Spinal cord (tissue), 9 donors: ENCODE measurements at regions not wholly inside any gene's neighbourhood (a gene's known extent, or its start where the extent isn't known, plus 50 kb on each side); places are given as distances from the start of the nearest gene placed in this dataset.
A peak's percentile ranks its signal among the peaks of the same experiment; 100 is the strongest.

ENCODE experiments used
- DNase-seq, 6 donors: peaks; one replicate each; pipeline versions ENCODE4 v3.0.0 to v3.0.0-alpha.2; 2013 to 2015; ENCODE audit warnings: low spot score in 6 of 6, low read depth in 4 of 6
- H3K27ac ChIP-seq: one replicate; pipeline ENCODE4 v1.5.1; 2013; ENCODE audit warnings: low read depth, low read length, control low read depth
- H3K27me3 ChIP-seq: one replicate; pipeline ENCODE4 v1.6.1; 2013; ENCODE audit warnings: low read length; ENCODE audit not compliant: control insufficient read depth, insufficient read depth
- H3K36me3 ChIP-seq: one replicate; pipeline ENCODE4 v1.6.1; 2013; ENCODE audit warnings: low read length; ENCODE audit not compliant: control insufficient read depth, insufficient read depth
- H3K4me1 ChIP-seq: one replicate; pipeline ENCODE4 v1.6.1; 2013; ENCODE audit warnings: low read length; ENCODE audit not compliant: control insufficient read depth, insufficient read depth
- H3K4me3 ChIP-seq: one replicate; pipeline ENCODE4 v1.5.1; 2013; ENCODE audit warnings: low read depth, low read length, control low read depth
- H3K9me3 ChIP-seq: one replicate; pipeline ENCODE4 v1.6.1; 2013; ENCODE audit warnings: low read length; ENCODE audit not compliant: control insufficient read depth, insufficient read depth
- WGBS: methylation state at CpG from one replicate; pipeline ENCODE4 v1.1.5; 2013; ENCODE audit warnings: missing lambda C conversion rate; ENCODE audit not compliant: insufficient coverage; 5-methylcytosine and 5-hydroxymethylcytosine counted together
- donor health status: healthy.

- no peak for DNase-seq
- no peaks in the 10 kb centered on the region for H3K4me1 ChIP-seq
- no CpG with 5 or more reads among the region's 1 CpG for WGBS
- H3K27ac ChIP-seq = no peak overlapping the region
- H3K9me3 ChIP-seq = no peaks in the 10 kb centered on the region
- H3K4me3 ChIP-seq = no peak overlapping the region
- H3K36me3 ChIP-seq = no peaks in the 10 kb centered on the region
- H3K27me3 ChIP-seq = no peaks in the 10 kb centered on the region
These were observed 224.3 kb upstream of the ROBO2 start for GRCh38 chr3:76815561-76815960.

- Histone ChIP-seq H3K4me1 (no peaks in the 10 kb centered on the region), H3K27ac (no peak overlapping the region), H3K4me3 (no peak overlapping the region), H3K9me3 (no peaks in the 10 kb centered on the region), H3K36me3 (no peaks in the 10 kb centered on the region), H3K27me3 (no peaks in the 10 kb centered on the region)
- no peak for DNase-seq
- WGBS = no CpG with 5 or more reads among the region's 1 CpG
These were observed 219.4 kb upstream of the ROBO2 start for GRCh38 chr3:76820481-76820880.

- Histone ChIP-seq H3K36me3 (no peaks in the 10 kb centered on the region), H3K4me3 (no peak overlapping the region), H3K27ac (no peak overlapping the region), H3K27me3 (no peaks in the 10 kb centered on the region), H3K9me3 (no peaks in the 10 kb centered on the region), H3K4me1 (no peaks in the 10 kb centered on the region)
- DNase-seq = peak in 1 of 6 donors; percentile 28
- 60% methylated on average over 1 of the region's 6 CpGs for WGBS
These were observed 215.2 kb upstream of the ROBO2 start for GRCh38 chr3:76824658-76825240.

- no peaks in the 10 kb centered on the region for H3K27me3 ChIP-seq
- no peaks in the 10 kb centered on the region for H3K9me3 ChIP-seq
- H3K4me1 ChIP-seq = no peaks in the 10 kb centered on the region
- no peaks in the 10 kb centered on the region for H3K36me3 ChIP-seq
- H3K27ac ChIP-seq = no peak overlapping the region
- no peak overlapping the region for H3K4me3 ChIP-seq
- 30% methylated on average over 2 of the region's 5 CpGs for WGBS
- peak in 2 of 6 donors; percentile 3 to 43 for DNase-seq
These were observed 213.0 kb upstream of the ROBO2 start for GRCh38 chr3:76826861-76827260.

GRCh38 chr3:76827701-76828226 lies 212.1 kb upstream of the ROBO2 start:
- peak in 1 of 6 donors; percentile 25 for DNase-seq
- no peak overlapping the region for H3K4me3 ChIP-seq
- no peaks in the 10 kb centered on the region for H3K36me3 ChIP-seq
- no peaks in the 10 kb centered on the region for H3K27me3 ChIP-seq
- H3K4me1 ChIP-seq = no peaks in the 10 kb centered on the region
- H3K27ac ChIP-seq = no peak overlapping the region
- H3K9me3 ChIP-seq = no peaks in the 10 kb centered on the region
- no CpG with 5 or more reads among the region's 1 CpG for WGBS

GRCh38 chr3:76834657-76835056 lies 205.2 kb upstream of the ROBO2 start:
- no peaks in the 10 kb centered on the region for H3K9me3 ChIP-seq
- H3K27ac ChIP-seq = no peak overlapping the region
- H3K4me1 ChIP-seq = no peaks in the 10 kb centered on the region
- no peak overlapping the region for H3K4me3 ChIP-seq
- WGBS = no CpG with 5 or more reads among the region's 3 CpGs
- H3K36me3 ChIP-seq = no peaks in the 10 kb centered on the region
- H3K27me3 ChIP-seq = no peaks in the 10 kb centered on the region
- no peak for DNase-seq

- 80% methylated on average over 2 of the region's 4 CpGs for WGBS
These were observed 198.2 kb upstream of the ROBO2 start for GRCh38 chr3:76841747-76842146.

GRCh38 chr3:76842216-76842615 lies 197.7 kb upstream of the ROBO2 start:
- Histone ChIP-seq H3K36me3 (no peaks in the 10 kb centered on the region), H3K9me3 (no peaks in the 10 kb centered on the region), H3K27ac (no peak overlapping the region), H3K27me3 (no peaks in the 10 kb centered on the region), H3K4me1 (no peaks in the 10 kb centered on the region), H3K4me3 (no peak overlapping the region)
- no peak for DNase-seq
- no CpG with 5 or more reads among the region's 1 CpG for WGBS

More at GRCh38 chr3:76841747-76842146, 198.2 kb upstream of the ROBO2 start:
- H3K4me1 ChIP-seq = no peaks in the 10 kb centered on the region
- H3K27me3 ChIP-seq = no peaks in the 10 kb centered on the region
- no peaks in the 10 kb centered on the region for H3K9me3 ChIP-seq
- no peaks in the 10 kb centered on the region for H3K36me3 ChIP-seq
- H3K27ac ChIP-seq = no peak overlapping the region
- no peak overlapping the region for H3K4me3 ChIP-seq
- peak in 2 of 6 donors; percentile 42 to 81 for DNase-seq

- DNase-seq = peak in 2 of 6 donors; percentile 35 to 84
- Histone ChIP-seq H3K27ac (no peak overlapping the region), H3K4me3 (no peak overlapping the region), H3K36me3 (no peaks in the 10 kb centered on the region), H3K4me1 (no peaks in the 10 kb centered on the region), H3K27me3 (no peaks in the 10 kb centered on the region), H3K9me3 (no peaks in the 10 kb centered on the region)
- WGBS = no CpG with 5 or more reads among the region's 2 CpGs
These were observed 184.4 kb upstream of the ROBO2 start for GRCh38 chr3:76855451-76855850.

- no peaks in the 10 kb centered on the region for H3K36me3 ChIP-seq
- no peak overlapping the region for H3K4me3 ChIP-seq
- no peak for DNase-seq
- H3K9me3 ChIP-seq = no peaks in the 10 kb centered on the region
- no peak overlapping the region for H3K27ac ChIP-seq
- no peaks in the 10 kb centered on the region for H3K27me3 ChIP-seq
- H3K4me1 ChIP-seq = no peaks in the 10 kb centered on the region
- WGBS = no CpG with 5 or more reads among the region's 3 CpGs
These were observed 180.3 kb upstream of the ROBO2 start for GRCh38 chr3:76859596-76859995.
